ENCODE measurements at regions not wholly inside any gene's neighbourhood (a gene's known extent, or its start where the extent isn't known, plus 50 kb on each side); places are given as distances from the start of the nearest gene placed in this dataset.

DNA sequence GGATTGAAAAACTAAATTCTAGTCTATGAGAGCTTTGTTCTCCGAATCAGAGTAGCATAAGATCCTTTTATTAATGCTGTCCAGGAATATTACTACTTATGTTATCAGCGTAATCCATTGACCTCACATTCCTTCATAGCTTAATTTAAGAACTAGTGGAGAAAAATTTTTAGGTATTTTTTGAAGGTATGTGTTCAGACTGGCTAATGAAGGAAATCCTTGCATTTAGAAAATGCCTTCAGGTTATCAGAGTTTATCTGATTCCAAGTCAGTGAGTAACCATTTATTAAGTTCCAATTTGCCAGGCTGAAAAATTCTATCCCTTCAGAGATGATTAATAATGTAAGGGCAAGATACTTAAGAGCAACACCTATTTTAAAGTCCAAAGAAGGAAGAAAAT lies 338.2 kb upstream of the B3GALT2 start:
- ChIA-PET POLR2A (no interaction called here), CTCF (ENCODE audit: low intra/inter-chr PET ratio) (no interaction called here)
- Histone ChIP-seq H3K9me3 (replicated peaks; ENCODE audit: control insufficient read depth, insufficient read depth, low read depth, low read length) (0 out of 2 replicates have a peak, but pooled peaks cover 3% of the 10 kb centered on the region), H2AFZ (ENCODE audit: low read depth, low read length) (no peak overlapping the region), H3K4me3 (no peak overlapping the region), H3K27ac (ENCODE audit: extremely low read depth, low read depth, low read length) (no peak overlapping the region), H3K4me2 (ENCODE audit: insufficient read depth, low read length) (no peak overlapping the region), H3K27me3 (ENCODE audit: control insufficient read depth in 2 of 2, insufficient read depth in 2 of 2, low read length in 2 of 2) (no peaks in the 10 kb centered on the region), H3K36me3 (ENCODE audit: control insufficient read depth, insufficient read depth, low read length) (no peaks in the 10 kb centered on the region), H3K79me2 (ENCODE audit: control insufficient read depth, insufficient read depth, low read length) (no peaks in the 10 kb centered on the region), H3K9me1 (ENCODE audit: control insufficient read depth, insufficient read depth, low read length) (no peaks in the 10 kb centered on the region), H4K20me1 (replicated peaks; ENCODE audit: control insufficient read depth, insufficient read depth, low read length) (no peaks in the 10 kb centered on the region), H3K9ac (ENCODE audit: insufficient read depth in 1 of 2, low read depth in 2 of 2, low read length in 2 of 2) (no peak overlapping the region), H3K4me1 (replicated peaks in 1 of 2; ENCODE audit: control insufficient read depth in 2 of 2, insufficient read depth in 2 of 2, low read length in 2 of 2) (no peaks in the 10 kb centered on the region)
- ATAC-seq (no peak), FAIRE-seq (no peak), DNase-seq (ENCODE audit: extremely low read depth in 1 of 4, low spot score in 3 of 4) (no peak)
- BruUV-seq (replicated peaks): no TSS peak
- intact Hi-C loops (cut with micrococcal nuclease) (no loop called here), in situ Hi-C loops (cut with MboI) (no loop called here)
- 0% methylated on average over 2 of the region's 2 CpGs for WGBS (ENCODE audit: insufficient coverage, low coverage, missing lambda C conversion rate)
- TF ChIP-seq, protein P1, sequence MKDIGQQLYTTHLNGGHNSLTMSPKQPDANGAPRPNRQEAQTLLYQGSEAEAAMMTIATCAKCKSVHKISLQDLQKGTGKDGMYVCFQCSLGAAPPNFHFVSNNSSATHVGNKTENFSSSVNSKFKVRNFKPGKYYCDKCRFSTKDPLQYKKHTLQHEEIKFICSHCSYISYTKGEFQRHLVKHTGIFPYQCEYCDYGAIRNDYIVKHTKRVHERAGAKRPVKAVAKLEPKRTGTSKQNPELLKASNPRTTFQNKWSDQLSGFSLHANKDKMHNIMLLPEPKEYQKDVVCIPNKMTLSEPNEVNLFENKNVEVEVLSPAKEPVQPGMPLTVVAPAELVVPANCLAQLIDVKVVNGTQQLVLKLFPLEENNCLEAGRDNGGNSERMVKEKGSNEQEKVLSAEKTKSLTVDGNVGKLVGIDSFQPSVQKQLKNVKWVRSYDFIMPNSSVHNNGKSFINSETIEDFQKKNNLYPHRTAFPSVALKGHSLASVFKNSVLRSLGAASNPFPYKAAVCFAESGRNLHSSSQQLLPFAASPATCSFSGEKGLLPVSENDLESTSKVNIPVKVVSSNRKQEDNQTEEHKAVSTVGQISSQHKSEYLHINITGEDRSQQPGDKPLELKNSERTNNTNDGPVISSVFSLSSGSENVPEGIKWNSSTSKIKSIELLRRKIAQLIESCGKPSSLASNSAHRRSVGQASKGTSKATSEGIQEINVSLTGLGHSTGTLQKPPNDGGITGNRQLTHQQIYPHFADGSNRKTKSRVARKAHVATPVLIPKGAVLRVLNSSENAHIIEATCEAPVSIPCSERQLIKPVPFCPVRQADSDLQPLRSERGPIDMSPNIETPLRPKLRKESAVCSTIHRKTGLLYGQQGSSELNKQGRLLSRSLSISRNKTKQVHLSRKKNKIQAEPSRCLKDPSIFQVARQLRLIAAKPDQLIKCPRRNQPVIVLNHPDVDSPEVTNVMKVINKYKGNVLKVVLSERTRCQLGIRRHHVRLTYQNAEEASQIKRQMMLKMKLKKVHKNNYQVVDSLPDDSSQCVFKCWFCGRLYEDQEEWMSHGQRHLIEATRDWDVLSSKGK (CRISPR knock-in tag; IDR thresholded peaks at IDR 0.05): no peak
- TF ChIP-seq NRF1 (conservative IDR thresholded peaks at IDR 0.05 in 1 of 2, IDR thresholded peaks at IDR 0.05 in 1 of 2) (no peak), HDAC8 (tag; IDR thresholded peaks at IDR 0.05) (no peak), SNIP1 (IDR thresholded peaks at IDR 0.05; ENCODE audit: low read depth) (no peak), ZNF766 (CRISPR knock-in tag; conservative IDR thresholded peaks at IDR 0.05) (no peak), HSF4 (CRISPR knock-in tag; IDR thresholded peaks at IDR 0.05; ENCODE audit: borderline replicate concordance) (no peak), ZNF76 (CRISPR knock-in tag; IDR thresholded peaks at IDR 0.05; ENCODE audit: borderline replicate concordance) (no peak), CCAR2 (IDR thresholded peaks at IDR 0.05; ENCODE audit: low read depth, low read length) (no peak), ZNF586 (CRISPR knock-in tag; conservative IDR thresholded peaks at IDR 0.05) (no peak), KDM1A (IDR thresholded peaks at IDR 0.05) (no peak), GTF2A2 (tag; IDR thresholded peaks at IDR 0.05) (no peak), SRSF7 (optimal IDR thresholded peaks at IDR 0.05; ENCODE audit: low read depth, low read length) (no peak), PHTF2 (CRISPR knock-in tag; IDR thresholded peaks at IDR 0.05) (no peak), ZC3H8 (IDR thresholded peaks at IDR 0.05) (no peak), TAF9B (IDR thresholded peaks at IDR 0.05; ENCODE audit: partially characterized antibody) (no peak), ZFX (CRISPR knock-in tag; IDR thresholded peaks at IDR 0.05) (no peak)
- TF ChIP-seq, protein P2, sequence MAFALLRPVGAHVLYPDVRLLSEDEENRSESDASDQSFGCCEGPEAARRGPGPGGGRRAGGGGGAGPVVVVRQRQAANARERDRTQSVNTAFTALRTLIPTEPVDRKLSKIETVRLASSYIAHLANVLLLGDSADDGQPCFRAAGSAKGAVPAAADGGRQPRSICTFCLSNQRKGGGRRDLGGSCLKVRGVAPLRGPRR (CRISPR knock-in tag; IDR thresholded peaks at IDR 0.05): no peak
- TF ChIP-seq, protein P3, sequence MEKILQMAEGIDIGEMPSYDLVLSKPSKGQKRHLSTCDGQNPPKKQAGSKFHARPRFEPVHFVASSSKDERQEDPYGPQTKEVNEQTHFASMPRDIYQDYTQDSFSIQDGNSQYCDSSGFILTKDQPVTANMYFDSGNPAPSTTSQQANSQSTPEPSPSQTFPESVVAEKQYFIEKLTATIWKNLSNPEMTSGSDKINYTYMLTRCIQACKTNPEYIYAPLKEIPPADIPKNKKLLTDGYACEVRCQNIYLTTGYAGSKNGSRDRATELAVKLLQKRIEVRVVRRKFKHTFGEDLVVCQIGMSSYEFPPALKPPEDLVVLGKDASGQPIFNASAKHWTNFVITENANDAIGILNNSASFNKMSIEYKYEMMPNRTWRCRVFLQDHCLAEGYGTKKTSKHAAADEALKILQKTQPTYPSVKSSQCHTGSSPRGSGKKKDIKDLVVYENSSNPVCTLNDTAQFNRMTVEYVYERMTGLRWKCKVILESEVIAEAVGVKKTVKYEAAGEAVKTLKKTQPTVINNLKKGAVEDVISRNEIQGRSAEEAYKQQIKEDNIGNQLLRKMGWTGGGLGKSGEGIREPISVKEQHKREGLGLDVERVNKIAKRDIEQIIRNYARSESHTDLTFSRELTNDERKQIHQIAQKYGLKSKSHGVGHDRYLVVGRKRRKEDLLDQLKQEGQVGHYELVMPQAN (IDR thresholded peaks at IDR 0.05; ENCODE audit: borderline replicate concordance): no peak

Measured in K562 (cell line).